Loucy (cell line): ENCODE measurements at regions not wholly inside any gene's neighbourhood (a gene's known extent, or its start where the extent isn't known, plus 50 kb on each side); places are given as distances from the start of the nearest gene placed in this dataset.

Experiments
- CTCF ChIP-seq: fragments of 200-600 bp; sonication (generic); conservative IDR thresholded peaks from 2 replicates; pipeline ENCODE4 v1.5.1; 2014; ENCODE audit warnings: mild to moderate bottlenecking, antibody characterized with exemption, low read length
- EZH2phosphoT487 ChIP-seq: fragments of 200-600 bp; IDR thresholded peaks from 2 replicates; pipeline ENCODE4 v1.6.1; 2018; ENCODE audit warnings: antibody characterized with exemption, mild to moderate bottlenecking, moderate library complexity, borderline replicate concordance

GRCh38 chr1:78726686-78727085 is 77.1 kb downstream of the IFI44 start:
- TF ChIP-seq CTCF (no peak), EZH2phosphoT487 (no peak)
